Activated naive CD4-positive, alpha-beta T cell treated with anti-CD3 and anti-CD28 coated beads, Interleukin-2, amount 50 U/mL, for 24 hours (primary cell): ENCODE measurements at regions not wholly inside any gene's neighbourhood (a gene's known extent, or its start where the extent isn't known, plus 50 kb on each side); places are given as distances from the start of the nearest gene placed in this dataset.

Experiments
- H3K27ac Mint-ChIP-seq: one replicate; pipeline ENCODE4 v1.8.0; 2021; ENCODE audit warnings: mild to moderate bottlenecking, mixed read lengths
- H3K27me3 Mint-ChIP-seq: one replicate; pipeline ENCODE4 v1.8.0; 2021; ENCODE audit warnings: mixed read lengths
- H3K36me3 Mint-ChIP-seq: one replicate; pipeline ENCODE4 v1.8.0; 2021; ENCODE audit warnings: mixed read lengths
- H3K4me1 Mint-ChIP-seq: one replicate; pipeline ENCODE4 v1.8.0; 2021; ENCODE audit warnings: mixed read lengths
- H3K4me3 Mint-ChIP-seq: one replicate; pipeline ENCODE4 v1.8.0; 2021; ENCODE audit warnings: mild to moderate bottlenecking, mixed read lengths
- H3K9me3 Mint-ChIP-seq: one replicate; pipeline ENCODE4 v1.8.0; 2021; ENCODE audit warnings: mixed read lengths

DNA sequence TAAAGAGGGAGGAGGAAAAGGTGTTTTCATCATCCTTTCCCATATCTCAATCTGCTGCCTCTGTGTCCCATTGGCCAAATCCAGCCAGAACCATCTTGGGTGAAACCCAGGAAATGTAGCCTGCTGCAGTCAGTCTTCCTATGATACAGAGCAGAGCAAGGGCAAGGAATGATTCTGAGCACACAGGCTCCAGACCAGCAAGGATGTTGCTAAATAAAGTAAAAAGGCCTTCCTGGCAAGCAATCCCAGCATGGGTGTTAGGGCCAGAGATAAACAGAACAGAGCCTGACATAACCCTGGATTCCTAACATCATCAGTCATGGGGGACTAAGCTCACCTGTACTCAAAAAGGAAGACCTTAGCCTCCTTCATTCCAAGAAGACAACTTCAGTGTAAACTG, 90.7 kb upstream of the AGTR1 start:
- Mint-ChIP-seq H3K27ac (no peak overlapping the region), H3K27me3 (no peaks in the 10 kb centered on the region), H3K4me3 (no peak overlapping the region), H3K36me3 (no peaks in the 10 kb centered on the region), H3K9me3 (peaks cover 8% of the 10 kb centered on the region), H3K4me1 (no peaks in the 10 kb centered on the region)

GRCh38 chr3:148607491-148607890, 90.2 kb upstream of the AGTR1 start:
- Mint-ChIP-seq H3K27ac (no peak overlapping the region), H3K9me3 (peaks cover 8% of the 10 kb centered on the region), H3K4me1 (no peaks in the 10 kb centered on the region), H3K27me3 (no peaks in the 10 kb centered on the region), H3K36me3 (no peaks in the 10 kb centered on the region), H3K4me3 (no peak overlapping the region)

GRCh38 chr3:148612278-148612677, 85.4 kb upstream of the AGTR1 start:
- Mint-ChIP-seq H3K27ac (no peak overlapping the region), H3K4me1 (no peaks in the 10 kb centered on the region), H3K36me3 (no peaks in the 10 kb centered on the region), H3K4me3 (no peak overlapping the region), H3K27me3 (no peaks in the 10 kb centered on the region), H3K9me3 (peaks cover 8% of the 10 kb centered on the region)

DNA sequence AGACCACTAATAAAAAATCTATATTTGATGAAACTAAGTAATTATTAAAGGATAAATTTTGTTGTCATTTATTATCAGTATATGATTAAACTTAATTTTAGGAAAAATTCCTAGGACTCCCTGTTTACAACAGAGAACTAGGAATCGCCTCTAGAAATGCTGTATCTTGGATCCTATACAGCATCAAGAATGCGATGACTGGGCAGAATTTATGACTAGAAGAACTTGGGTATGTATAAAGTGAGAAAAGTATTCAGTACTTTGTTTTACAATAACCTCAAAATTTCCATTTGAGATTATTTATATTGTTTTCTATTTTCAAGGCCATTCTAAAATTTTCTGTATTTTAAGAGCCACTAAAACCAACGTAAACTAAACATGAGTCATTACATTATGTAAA, 82.3 kb upstream of the AGTR1 start:
- H3K4me1 Mint-ChIP-seq: no peaks in the 10 kb centered on the region
- no peaks in the 10 kb centered on the region for H3K36me3 Mint-ChIP-seq
- H3K4me3 Mint-ChIP-seq: no peak overlapping the region
- H3K27me3 Mint-ChIP-seq: no peaks in the 10 kb centered on the region
- H3K27ac Mint-ChIP-seq: no peak overlapping the region
- H3K9me3 Mint-ChIP-seq: no peaks in the 10 kb centered on the region

- Mint-ChIP-seq H3K27me3 (peaks cover 2% of the 10 kb centered on the region), H3K27ac (no peak overlapping the region), H3K4me1 (no peaks in the 10 kb centered on the region), H3K4me3 (no peak overlapping the region), H3K36me3 (no peaks in the 10 kb centered on the region), H3K9me3 (peaks cover 5% of the 10 kb centered on the region)
Observed at GRCh38 chr3:148625095-148625736, 72.5 kb upstream of the AGTR1 start.

DNA sequence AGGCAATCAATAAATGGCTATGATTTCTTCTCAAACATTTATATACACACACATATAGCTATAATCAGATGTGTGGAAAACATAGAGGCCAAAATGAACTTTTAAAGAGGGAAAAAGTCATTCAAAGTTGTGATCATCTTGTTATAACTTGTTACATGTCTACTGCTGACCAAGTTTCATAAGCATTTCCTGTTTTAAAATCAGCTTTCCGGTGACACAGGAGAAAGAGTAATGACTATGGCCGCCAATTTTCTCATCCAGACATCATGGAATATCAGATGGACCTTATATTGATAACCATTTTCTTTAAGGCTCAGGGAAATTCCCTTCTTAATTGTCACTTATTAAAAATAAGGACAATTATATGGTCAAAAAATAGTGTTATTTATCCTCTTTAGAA, 71.7 kb upstream of the AGTR1 start:
- Mint-ChIP-seq H3K9me3 (peaks cover 5% of the 10 kb centered on the region), H3K27me3 (peaks cover 2% of the 10 kb centered on the region), H3K4me1 (no peaks in the 10 kb centered on the region), H3K36me3 (no peaks in the 10 kb centered on the region), H3K27ac (no peak overlapping the region), H3K4me3 (no peak overlapping the region)

DNA sequence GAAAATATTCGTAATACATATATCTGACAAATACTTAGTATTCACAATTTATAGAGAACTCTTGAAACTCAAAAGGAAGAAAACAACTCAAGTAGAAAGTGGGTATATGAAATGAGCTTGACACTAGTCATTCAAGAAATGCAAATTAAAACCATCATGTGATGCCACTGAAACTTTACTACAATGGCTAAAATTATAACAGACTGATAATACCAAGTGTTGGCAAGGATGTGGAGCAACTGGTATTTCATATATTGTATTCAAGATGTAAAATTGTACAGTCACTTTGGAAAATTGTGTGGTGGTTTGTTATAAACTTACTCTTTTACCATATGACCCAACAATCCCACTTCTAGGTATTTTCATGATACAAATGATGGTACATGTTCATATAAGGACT, 68.7 kb upstream of the AGTR1 start:
- Mint-ChIP-seq H3K4me1 (no peaks in the 10 kb centered on the region), H3K36me3 (no peaks in the 10 kb centered on the region), H3K27me3 (peaks cover 2% of the 10 kb centered on the region), H3K27ac (no peak overlapping the region), H3K9me3 (peaks cover 21% of the 10 kb centered on the region), H3K4me3 (no peak overlapping the region)

DNA sequence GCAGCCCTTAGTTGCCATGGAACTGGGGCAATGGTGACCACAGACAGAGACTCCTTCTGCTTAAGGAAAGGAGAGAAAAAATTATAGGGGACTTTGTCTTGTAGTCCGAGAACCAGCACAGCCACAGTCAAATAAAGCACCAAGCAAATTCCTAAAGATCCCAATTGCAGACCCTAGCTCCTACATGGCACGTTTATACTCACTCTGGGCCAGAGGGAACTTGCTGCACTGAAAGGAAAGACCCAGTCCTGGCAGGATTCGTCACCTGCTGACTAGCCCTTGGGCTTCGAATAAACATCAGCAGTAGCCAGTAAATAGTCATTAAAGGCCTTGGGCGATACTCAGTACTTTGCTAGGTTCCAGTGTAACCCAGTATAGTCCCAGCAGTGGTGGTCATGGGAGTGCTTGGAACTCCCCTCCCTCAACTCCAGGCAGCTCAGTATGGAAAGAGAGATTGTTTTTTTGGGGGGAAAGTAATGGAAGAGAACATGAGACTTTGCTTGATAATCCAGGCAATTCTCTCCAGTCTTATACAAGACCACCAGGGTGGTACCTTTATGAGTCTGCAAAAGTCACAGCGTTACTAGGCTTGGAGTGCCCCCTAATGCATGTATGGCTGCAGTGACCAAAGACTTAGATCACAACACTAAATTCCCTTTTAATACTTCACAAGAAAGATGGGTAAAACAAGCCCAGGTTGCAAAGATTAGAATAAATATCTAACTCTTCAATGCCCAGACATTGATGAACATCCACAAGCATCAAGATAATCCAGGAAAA, 66.4 kb upstream of the AGTR1 start:
- Mint-ChIP-seq H3K4me1 (no peaks in the 10 kb centered on the region), H3K9me3 (peaks cover 27% of the 10 kb centered on the region), H3K27me3 (peaks cover 2% of the 10 kb centered on the region), H3K36me3 (no peaks in the 10 kb centered on the region), H3K27ac (no peak overlapping the region), H3K4me3 (no peak overlapping the region)

GRCh38 chr3:148641722-148642121, 56.0 kb upstream of the AGTR1 start:
- no peak overlapping the region for H3K4me3 Mint-ChIP-seq
- no peaks in the 10 kb centered on the region for H3K36me3 Mint-ChIP-seq
- no peaks in the 10 kb centered on the region for H3K27me3 Mint-ChIP-seq
- H3K4me1 Mint-ChIP-seq: no peaks in the 10 kb centered on the region
- H3K27ac Mint-ChIP-seq: no peak overlapping the region
- no peaks in the 10 kb centered on the region for H3K9me3 Mint-ChIP-seq

DNA sequence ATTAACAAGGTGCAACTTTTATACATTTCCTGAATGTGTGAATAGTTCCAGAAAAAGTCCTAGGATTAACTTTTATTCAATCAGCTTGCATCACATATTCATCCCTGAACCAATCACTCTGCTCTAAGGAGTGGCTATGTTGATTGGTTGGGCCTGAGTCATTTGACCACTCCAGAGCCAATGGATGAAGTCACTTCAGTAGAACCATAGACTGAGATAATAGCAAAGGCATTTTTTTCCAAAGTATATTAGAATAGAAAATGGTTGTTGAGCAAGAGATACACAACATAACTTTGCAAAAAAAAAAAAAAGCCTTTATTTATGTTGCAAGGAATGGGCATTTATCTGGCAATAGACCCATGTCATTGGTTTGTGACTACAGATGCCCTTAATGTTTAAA, 55.5 kb upstream of the AGTR1 start:
- H3K4me3 Mint-ChIP-seq: no peak overlapping the region
- H3K27me3 Mint-ChIP-seq: no peaks in the 10 kb centered on the region
- no peak overlapping the region for H3K27ac Mint-ChIP-seq
- no peaks in the 10 kb centered on the region for H3K9me3 Mint-ChIP-seq
- H3K36me3 Mint-ChIP-seq: no peaks in the 10 kb centered on the region
- no peaks in the 10 kb centered on the region for H3K4me1 Mint-ChIP-seq

DNA sequence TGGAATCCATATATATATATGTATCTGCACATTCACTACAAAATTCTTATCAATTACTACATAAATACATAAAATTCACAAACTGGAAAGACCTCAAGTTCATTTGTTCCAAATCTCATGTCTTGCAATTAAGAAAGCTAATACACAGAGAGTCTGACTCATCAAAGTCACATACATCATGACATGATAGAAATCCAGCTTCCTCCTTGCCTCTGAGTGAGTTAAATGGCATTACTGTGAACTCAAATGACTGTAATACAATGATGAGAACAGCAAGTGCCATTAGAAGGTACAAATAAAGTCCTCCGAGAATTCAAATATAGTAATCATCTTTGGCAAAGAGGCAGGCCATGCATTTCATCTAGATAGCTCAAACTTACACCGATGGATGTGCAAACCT, 55.1 kb upstream of the AGTR1 start:
- Mint-ChIP-seq H3K27ac (no peak overlapping the region), H3K36me3 (no peaks in the 10 kb centered on the region), H3K9me3 (no peaks in the 10 kb centered on the region), H3K4me3 (no peak overlapping the region), H3K27me3 (no peaks in the 10 kb centered on the region), H3K4me1 (no peaks in the 10 kb centered on the region)

GRCh38 chr3:148643389-148643840, 54.3 kb upstream of the AGTR1 start:
- H3K4me3 Mint-ChIP-seq: no peak overlapping the region
- no peaks in the 10 kb centered on the region for H3K9me3 Mint-ChIP-seq
- no peaks in the 10 kb centered on the region for H3K4me1 Mint-ChIP-seq
- no peaks in the 10 kb centered on the region for H3K36me3 Mint-ChIP-seq
- H3K27ac Mint-ChIP-seq: no peak overlapping the region
- H3K27me3 Mint-ChIP-seq: no peaks in the 10 kb centered on the region

DNA sequence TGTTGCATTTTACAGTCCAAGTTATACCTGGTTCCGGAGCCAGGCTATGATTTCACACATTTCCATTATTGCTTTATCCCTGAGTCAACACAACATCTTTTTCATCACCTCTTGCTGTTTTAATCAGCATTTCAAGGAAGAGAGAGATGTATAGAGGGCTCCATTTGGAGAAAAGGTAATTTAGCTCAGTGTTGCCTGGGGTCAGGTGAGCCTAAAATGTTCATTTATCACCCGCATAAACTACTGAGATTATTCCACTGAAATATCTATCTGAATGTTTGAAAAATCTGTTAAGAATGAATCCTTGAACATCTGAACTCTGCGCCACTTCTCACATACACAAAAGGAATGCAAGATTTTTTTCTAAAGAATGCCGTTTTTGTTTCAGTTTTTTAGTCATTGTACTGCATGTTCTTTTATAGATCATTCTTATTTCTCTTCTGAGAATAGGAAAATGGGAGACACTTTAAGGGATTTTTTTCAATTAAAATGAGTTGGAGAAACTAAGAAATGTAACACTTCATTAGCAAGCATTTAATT, 51.5 kb upstream of the AGTR1 start:
- no peak overlapping the region for H3K4me3 Mint-ChIP-seq
- H3K27me3 Mint-ChIP-seq: no peaks in the 10 kb centered on the region
- no peak overlapping the region for H3K27ac Mint-ChIP-seq
- H3K9me3 Mint-ChIP-seq: no peaks in the 10 kb centered on the region
- H3K36me3 Mint-ChIP-seq: no peaks in the 10 kb centered on the region
- H3K4me1 Mint-ChIP-seq: no peaks in the 10 kb centered on the region
